IPS-15b (cell line): ENCODE measurements at regions not wholly inside any gene's neighbourhood (a gene's known extent, or its start where the extent isn't known, plus 50 kb on each side); places are given as distances from the start of the nearest gene placed in this dataset.

Experiments
- H3K27me3 ChIP-seq: one replicate; pipeline ENCODE4 v1.6.1; 2013; ENCODE audit warnings: low read length; ENCODE audit not compliant: control insufficient read depth, insufficient read depth
- H3K36me3 ChIP-seq: one replicate; pipeline ENCODE4 v1.6.1; 2013; ENCODE audit warnings: low read length; ENCODE audit not compliant: control insufficient read depth, insufficient read depth
- H3K4me1 ChIP-seq: one replicate; pipeline ENCODE4 v1.6.1; 2013; ENCODE audit warnings: mild to moderate bottlenecking, low read length; ENCODE audit not compliant: control insufficient read depth, insufficient read depth
- H3K4me3 ChIP-seq: one replicate; pipeline ENCODE4 v1.5.1; 2013; ENCODE audit warnings: low read depth, low read length
- H3K9ac ChIP-seq: one replicate; pipeline ENCODE4 v1.6.1; 2013; ENCODE audit warnings: low read depth, mild to moderate bottlenecking, low read length
- H3K9me3 ChIP-seq: one replicate; pipeline ENCODE4 v1.6.1; 2013; ENCODE audit warnings: mild to moderate bottlenecking, low read length; ENCODE audit not compliant: control insufficient read depth, insufficient read depth

GRCh38 chr15:53114960-53115359 lies 324.8 kb upstream of the ONECUT1 start:
- Histone ChIP-seq H3K4me3 (no peak overlapping the region), H3K27me3 (no peaks in the 10 kb centered on the region)

GRCh38 chr15:53110999-53111398 lies 320.9 kb upstream of the ONECUT1 start:
- Histone ChIP-seq H3K27me3 (no peaks in the 10 kb centered on the region), H3K4me1 (peaks cover 8% of the 10 kb centered on the region), H3K36me3 (no peaks in the 10 kb centered on the region), H3K9ac (no peak overlapping the region), H3K4me3 (no peak overlapping the region), H3K9me3 (no peaks in the 10 kb centered on the region)

More at GRCh38 chr15:53114960-53115359, 324.8 kb upstream of the ONECUT1 start:
- Histone ChIP-seq H3K36me3 (no peaks in the 10 kb centered on the region), H3K9me3 (no peaks in the 10 kb centered on the region), H3K9ac (no peak overlapping the region), H3K4me1 (peaks cover 8% of the 10 kb centered on the region)

- Histone ChIP-seq H3K4me3 (no peak overlapping the region), H3K27me3 (no peaks in the 10 kb centered on the region), H3K36me3 (no peaks in the 10 kb centered on the region), H3K9ac (no peak overlapping the region), H3K4me1 (peaks cover 8% of the 10 kb centered on the region), H3K9me3 (no peaks in the 10 kb centered on the region)
Measured at GRCh38 chr15:53108319-53108718, 318.2 kb upstream of the ONECUT1 start.

GRCh38 chr15:53107855-53108254 lies 317.7 kb upstream of the ONECUT1 start:
- Histone ChIP-seq H3K36me3 (no peaks in the 10 kb centered on the region), H3K27me3 (no peaks in the 10 kb centered on the region)

GRCh38 chr15:53106505-53107286 lies 316.6 kb upstream of the ONECUT1 start:
- peaks cover 5% of the 10 kb centered on the region for H3K4me1 ChIP-seq
- no peaks in the 10 kb centered on the region for H3K36me3 ChIP-seq
- no peak overlapping the region for H3K4me3 ChIP-seq
- H3K9me3 ChIP-seq, result no peaks in the 10 kb centered on the region
- H3K9ac ChIP-seq, result no peak overlapping the region
- H3K27me3 ChIP-seq, result no peaks in the 10 kb centered on the region

More at GRCh38 chr15:53107855-53108254, 317.7 kb upstream of the ONECUT1 start:
- Histone ChIP-seq H3K4me1 (peaks cover 8% of the 10 kb centered on the region), H3K4me3 (no peak overlapping the region), H3K9ac (no peak overlapping the region), H3K9me3 (no peaks in the 10 kb centered on the region)

DNA sequence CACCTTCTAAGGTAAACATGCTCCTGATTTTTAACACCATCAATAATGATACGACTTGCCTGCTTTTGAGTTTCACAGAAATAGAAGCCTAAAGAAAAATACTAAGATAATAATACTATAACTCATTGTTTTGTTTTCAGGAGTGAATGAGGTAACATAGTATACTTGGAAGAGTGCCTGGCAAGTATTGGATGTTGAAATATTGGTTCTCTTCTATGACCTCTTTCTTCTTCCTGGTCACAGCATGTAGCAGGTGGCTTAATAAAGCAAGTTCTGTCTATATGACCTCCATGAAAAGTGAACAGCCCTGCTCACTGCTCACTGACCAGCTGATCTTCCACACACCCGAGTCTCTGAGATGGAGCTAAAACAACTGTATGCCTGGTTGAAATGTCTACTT lies 312.3 kb upstream of the ONECUT1 start:
- Histone ChIP-seq H3K27me3 (no peaks in the 10 kb centered on the region), H3K4me1 (no peaks in the 10 kb centered on the region), H3K9ac (no peak overlapping the region), H3K9me3 (no peaks in the 10 kb centered on the region), H3K4me3 (no peak overlapping the region), H3K36me3 (no peaks in the 10 kb centered on the region)

DNA sequence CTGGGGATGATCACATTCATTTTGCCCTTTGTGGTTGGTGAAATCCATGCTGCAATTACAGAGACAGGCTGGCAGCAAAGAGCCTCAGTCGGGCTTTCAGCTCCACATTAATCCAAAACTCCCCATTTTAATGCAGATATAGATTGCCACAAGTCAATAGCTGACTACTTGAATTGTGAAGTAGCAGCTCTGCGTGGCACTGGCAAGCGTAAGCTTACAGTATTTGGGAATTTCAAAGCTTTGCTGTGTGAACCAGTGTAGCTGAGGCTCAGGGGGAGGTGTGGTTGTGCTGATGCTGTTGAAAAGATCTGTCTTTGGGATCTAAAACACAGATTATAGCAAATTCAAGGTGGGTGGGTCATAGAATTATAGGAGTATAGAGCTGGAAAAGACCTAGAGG lies 290.3 kb upstream of the ONECUT1 start:
- Histone ChIP-seq H3K27me3 (no peaks in the 10 kb centered on the region), H3K4me3 (no peak overlapping the region), H3K9me3 (no peaks in the 10 kb centered on the region), H3K4me1 (peaks cover 6% of the 10 kb centered on the region), H3K9ac (no peak overlapping the region), H3K36me3 (no peaks in the 10 kb centered on the region)

- Histone ChIP-seq H3K36me3 (no peaks in the 10 kb centered on the region), H3K27me3 (no peaks in the 10 kb centered on the region), H3K9me3 (no peaks in the 10 kb centered on the region), H3K4me3 (no peak overlapping the region), H3K4me1 (no peaks in the 10 kb centered on the region), H3K9ac (no peak overlapping the region)
Measured at GRCh38 chr15:53074221-53074620, 284.1 kb upstream of the ONECUT1 start.

- H3K9me3 ChIP-seq, result no peaks in the 10 kb centered on the region
- no peaks in the 10 kb centered on the region for H3K4me1 ChIP-seq
- no peaks in the 10 kb centered on the region for H3K27me3 ChIP-seq
- no peak overlapping the region for H3K4me3 ChIP-seq
- H3K9ac ChIP-seq, result no peak overlapping the region
- H3K36me3 ChIP-seq, result no peaks in the 10 kb centered on the region
Measured at GRCh38 chr15:53072077-53072476, 281.9 kb upstream of the ONECUT1 start.

GRCh38 chr15:53068636-53069035 lies 278.5 kb upstream of the ONECUT1 start:
- Histone ChIP-seq H3K4me3 (no peak overlapping the region), H3K9me3 (no peaks in the 10 kb centered on the region), H3K36me3 (no peaks in the 10 kb centered on the region), H3K9ac (no peak overlapping the region), H3K27me3 (no peaks in the 10 kb centered on the region), H3K4me1 (no peaks in the 10 kb centered on the region)

DNA sequence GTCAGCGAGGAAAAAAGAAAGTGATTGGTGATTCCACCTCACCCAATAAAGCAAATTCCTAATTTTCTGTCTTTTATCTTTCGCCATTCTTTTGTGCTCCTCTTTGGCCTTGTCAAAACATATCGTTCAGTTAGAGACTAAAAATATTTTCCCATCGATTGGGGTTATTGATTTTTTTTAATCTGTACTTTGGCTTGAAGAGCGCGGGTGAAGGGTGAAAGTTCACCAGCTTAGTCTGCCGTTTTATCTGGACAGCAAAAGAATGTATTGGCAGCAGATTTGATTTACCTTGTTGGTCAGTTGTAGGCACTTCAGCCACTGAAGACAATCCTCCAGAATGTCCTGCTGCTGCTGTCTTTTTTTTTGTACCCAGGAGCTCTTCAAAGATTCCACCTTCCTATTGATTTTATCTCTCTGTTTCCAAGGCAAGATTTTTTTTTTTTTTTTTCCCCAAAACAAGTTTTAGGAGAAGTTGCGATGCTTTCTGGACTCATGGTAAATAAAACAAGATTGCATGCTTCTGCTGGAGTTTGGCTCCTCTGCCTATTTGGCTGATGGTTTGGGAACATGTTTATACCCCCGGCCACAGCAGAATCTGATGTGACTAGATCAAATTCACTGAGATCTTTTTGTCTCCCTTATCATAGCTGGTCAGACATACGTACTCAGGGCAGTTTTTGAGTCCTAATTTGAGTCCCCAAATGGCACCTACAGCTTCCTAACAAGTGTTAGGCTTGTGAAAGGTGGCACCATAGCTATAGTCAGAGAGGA lies 269.3 kb upstream of the ONECUT1 start:
- Histone ChIP-seq H3K9ac (no peak overlapping the region), H3K27me3 (no peaks in the 10 kb centered on the region), H3K4me3 (no peak overlapping the region), H3K4me1 (no peaks in the 10 kb centered on the region), H3K36me3 (no peaks in the 10 kb centered on the region), H3K9me3 (no peaks in the 10 kb centered on the region)
